Heart left ventricle (tissue), 16 donors: ENCODE measurements at regions not wholly inside any gene's neighbourhood (a gene's known extent, or its start where the extent isn't known, plus 50 kb on each side); places are given as distances from the start of the nearest gene placed in this dataset.

ENCODE experiments used
- ATAC-seq, 4 donors: fragments of 200-7000 bp; cut with Tn5 transposase; one replicate each; pipeline ENCODE4 v1.9.1; 2020 to 2022; ENCODE audit warnings: moderate library complexity in 4 of 4, mild to moderate bottlenecking in 3 of 4, moderate number of reproducible peaks in 1 of 4
- DNase-seq, 5 donors: peaks; one replicate each; pipeline ENCODE4 v3.0.0-alpha.2; 2020
- H3K27ac ChIP-seq, 12 donors: fragments of 200-600 bp; sonication (generic) in 4 of 12; one replicate each; pipeline versions ENCODE4 v1.5.0 to v1.8.0; 2016 to 2022; ENCODE audit warnings: mild to moderate bottlenecking in 2 of 12
- H3K27me3 ChIP-seq, 9 donors: fragments of 200-600 bp; sonication (generic) in 2 of 9; one replicate each; pipeline versions ENCODE4 v1.5.1 to v1.8.0; 2016 to 2022; ENCODE audit warnings: mild to moderate bottlenecking in 3 of 9
- H3K36me3 ChIP-seq, 9 donors: fragments of 200-600 bp; sonication (generic) in 2 of 9; one replicate each; pipeline versions ENCODE4 v1.5.0 to v1.8.0; 2018 to 2022; ENCODE audit warnings: mild to moderate bottlenecking in 2 of 9
- H3K4me1 ChIP-seq, 12 donors: fragments of 200-600 bp; sonication (generic) in 4 of 12; one replicate each; pipeline versions ENCODE4 v1.5.0 to v1.8.0; 2016 to 2022; ENCODE audit warnings: mild to moderate bottlenecking in 3 of 12
- H3K4me3 ChIP-seq, 12 donors: fragments of 200-600 bp; sonication (generic) in 4 of 12; one replicate each; pipeline versions ENCODE4 v1.5.0 to v1.8.0; 2017 to 2022; ENCODE audit warnings: mild to moderate bottlenecking in 9 of 12, moderate library complexity in 4 of 12
- H3K9me3 ChIP-seq, 12 donors: fragments of 200-600 bp; sonication (generic) in 4 of 12; one replicate each; pipeline versions ENCODE4 v1.5.0 to v1.8.0; 2016 to 2022; ENCODE audit warnings: mild to moderate bottlenecking in 1 of 12
- POLR2A ChIP-seq, 2 donors: fragments of 450-650 bp; IDR thresholded peaks; one replicate each; pipeline ENCODE4 v1.6.1; 2017; ENCODE audit warnings: antibody characterized with exemption in 2 of 2, mild to moderate bottlenecking in 2 of 2, moderate library complexity in 2 of 2
- WGBS, 4 donors: extraction: QIAGEN DNeasy Blood & Tissue Kit in 2 of 4; methylation state at CpG; one replicate each; pipeline versions ENCODE4 v1.1.5 to v1.1.7; 2013 to 2018; 5-methylcytosine and 5-hydroxymethylcytosine counted together
- intact Hi-C, 10 donors: fragments of 100-400 bp; cut with DNase I; formaldehyde crosslinking; loops; one replicate each; pipeline versions ENCODE4 v1.11.1 to v1.14.2; 2022
- TF ChIP-seq, protein P1 (sequence below), 12 donors: fragments of 200-600 bp; sonication (generic) in 4 of 12; IDR thresholded peaks; one replicate each; pipeline versions ENCODE4 v1.5.0 to v1.8.0; 2018 to 2022; ENCODE audit warnings: antibody characterized with exemption in 12 of 12, mild to moderate bottlenecking in 5 of 12
- donor health status: ischemic (EF 13 %, LVEDD 7.1; RV severe dilation, severe dysfunction).
- donor health status: healthy with polysubstance abuse.
- donor health status: DM: no; HTN: yes; CAD: no.
- donor health status: DM: no; HTN: no; CAD: no.
- donor health status: ischemic (EF 25% LVEDD 6.9; RV normal size, moderate dysfunction).
- donor health status: ischemic (EF 25% LVEDD 5.7; RV mildly dilated, moderate dysfunction).
- donor health status: healthy.
- donor health status: DM: yes; HTN: yes; CAD: no.
- donor health status: ischemic (EF 35%, LVEDD 5.7; RV mildly dilated, moderate dysfunction).
- donor health status: nonischemic (EF 11% LVEDD 7.7; RV severe dilation, severe dysfunction).
- donor health status: DM: yes; HTN: yes; CAD: no.
- donor health status: PGD.
- donor health status: ischemic (EF 29% LVEDD 5.4; RV normal size, mild dysfunction).
- donor health status: nonischemic (EF 23%, LVEDD 6.1; RV moderate dilation, normal function).

- H3K36me3 ChIP-seq = no peaks in the 10 kb centered on the region
- DNase-seq (no peak), ATAC-seq (no peak)
- peaks cover 0 to 4% (median 0%) of the 10 kb centered on the region in 12 donors for H3K4me1 ChIP-seq
- no peak for TF ChIP-seq POLR2A (IDR thresholded peaks at IDR 0.05)
- TF ChIP-seq, protein P1, sequence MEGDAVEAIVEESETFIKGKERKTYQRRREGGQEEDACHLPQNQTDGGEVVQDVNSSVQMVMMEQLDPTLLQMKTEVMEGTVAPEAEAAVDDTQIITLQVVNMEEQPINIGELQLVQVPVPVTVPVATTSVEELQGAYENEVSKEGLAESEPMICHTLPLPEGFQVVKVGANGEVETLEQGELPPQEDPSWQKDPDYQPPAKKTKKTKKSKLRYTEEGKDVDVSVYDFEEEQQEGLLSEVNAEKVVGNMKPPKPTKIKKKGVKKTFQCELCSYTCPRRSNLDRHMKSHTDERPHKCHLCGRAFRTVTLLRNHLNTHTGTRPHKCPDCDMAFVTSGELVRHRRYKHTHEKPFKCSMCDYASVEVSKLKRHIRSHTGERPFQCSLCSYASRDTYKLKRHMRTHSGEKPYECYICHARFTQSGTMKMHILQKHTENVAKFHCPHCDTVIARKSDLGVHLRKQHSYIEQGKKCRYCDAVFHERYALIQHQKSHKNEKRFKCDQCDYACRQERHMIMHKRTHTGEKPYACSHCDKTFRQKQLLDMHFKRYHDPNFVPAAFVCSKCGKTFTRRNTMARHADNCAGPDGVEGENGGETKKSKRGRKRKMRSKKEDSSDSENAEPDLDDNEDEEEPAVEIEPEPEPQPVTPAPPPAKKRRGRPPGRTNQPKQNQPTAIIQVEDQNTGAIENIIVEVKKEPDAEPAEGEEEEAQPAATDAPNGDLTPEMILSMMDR (IDR thresholded peaks at IDR 0.05) = no peak
- H3K27me3 ChIP-seq = peaks cover 0 to 4% (median 0%) of the 10 kb centered on the region in 9 donors
- H3K27ac ChIP-seq = no peak overlapping the region
- no peak overlapping the region for H3K4me3 ChIP-seq
- H3K9me3 ChIP-seq = peaks cover 0 to 9% (median 0%) of the 10 kb centered on the region in 12 donors
- intact Hi-C loops = no loop called here
- 68 to 73% (median 70%) methylated on average over 6 of the region's 6 CpGs for WGBS, 4 donors
Observed at GRCh38 chr2:109070290-109070689, 58.7 kb upstream of the SH3RF3 start.

DNA sequence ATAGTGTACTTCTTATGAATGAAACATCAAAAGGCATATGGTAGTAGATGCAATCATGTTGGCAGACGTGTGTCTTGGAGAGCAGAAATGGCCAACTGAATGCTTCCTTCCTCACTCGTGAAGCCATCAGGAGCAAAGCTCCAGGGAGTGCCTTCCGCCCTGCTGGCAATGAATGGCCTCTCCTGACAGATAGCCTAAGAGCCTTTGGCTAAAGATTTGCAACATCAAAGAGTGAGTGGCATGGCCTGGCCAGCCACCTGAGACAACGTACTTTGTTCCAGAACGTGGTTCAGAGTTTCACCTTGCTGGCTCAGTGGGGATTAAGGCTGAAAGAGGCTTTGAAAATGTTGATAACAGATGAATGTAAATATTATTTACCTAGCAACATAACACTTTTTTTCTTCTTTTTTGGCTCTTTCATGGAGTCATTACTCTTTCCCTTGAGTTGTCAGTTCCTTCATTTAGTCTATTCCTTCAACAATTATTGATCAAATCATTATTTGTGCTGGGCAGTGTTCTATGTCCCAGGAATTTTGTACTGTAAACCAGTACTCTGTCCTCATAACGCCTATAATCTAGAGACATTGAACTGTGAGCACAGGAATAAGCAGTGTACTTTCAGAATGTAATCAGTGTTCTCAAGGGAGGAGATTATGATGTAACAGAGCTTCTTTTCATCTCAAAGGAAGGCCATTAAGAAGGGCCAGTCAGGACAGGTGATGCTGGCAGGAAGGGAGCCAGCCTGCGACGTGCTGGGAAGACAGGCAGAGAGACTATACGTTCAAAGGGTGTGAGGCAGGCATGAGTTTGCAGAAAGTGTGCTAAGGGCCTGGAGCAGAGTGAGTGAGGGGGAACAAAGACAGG lies 59.4 kb upstream of the SH3RF3 start:
- intact Hi-C loops = no loop called here
- H3K36me3 ChIP-seq = no peaks in the 10 kb centered on the region
- peaks cover 0 to 4% (median 0%) of the 10 kb centered on the region in 9 donors for H3K27me3 ChIP-seq
- no peak overlapping the region for H3K27ac ChIP-seq
- peaks cover 0 to 9% (median 0%) of the 10 kb centered on the region in 12 donors for H3K9me3 ChIP-seq
- TF ChIP-seq, protein P1 (IDR thresholded peaks at IDR 0.05) = no peak
- no peak for TF ChIP-seq POLR2A (IDR thresholded peaks at IDR 0.05)
- no peak overlapping the region for H3K4me3 ChIP-seq
- ATAC-seq (no peak), DNase-seq (no peak)
- peaks cover 0 to 8% (median 0%) of the 10 kb centered on the region in 12 donors for H3K4me1 ChIP-seq
- WGBS, 4 donors = 52 to 63% (median 56%) methylated on average over 9 of the region's 9 CpGs

DNA sequence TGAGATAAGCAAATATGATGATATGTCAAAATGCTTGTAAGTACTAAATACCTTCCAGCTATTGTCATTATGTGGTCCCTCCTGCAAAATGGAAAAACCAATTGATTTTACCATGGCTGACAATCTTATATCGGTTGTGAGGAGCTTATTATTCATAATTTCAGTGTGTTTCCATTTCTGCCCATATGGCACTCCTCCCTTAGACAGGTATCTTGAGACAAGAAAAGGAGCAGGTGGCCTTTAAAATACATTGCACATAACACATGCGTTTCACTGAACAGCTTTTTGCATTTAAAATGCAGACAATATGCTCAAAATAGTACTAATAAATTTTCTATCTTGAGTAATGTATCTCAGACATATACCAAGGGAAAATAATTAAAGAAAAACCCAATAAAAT lies 60.2 kb upstream of the SH3RF3 start:
- Histone ChIP-seq H3K36me3 (no peaks in the 10 kb centered on the region), H3K27ac (no peak overlapping the region), H3K27me3 (peaks cover 0 to 4% (median 0%) of the 10 kb centered on the region in 9 donors), H3K4me3 (no peak overlapping the region), H3K9me3 (peaks cover 0 to 9% (median 0%) of the 10 kb centered on the region in 12 donors), H3K4me1 (peaks cover 0 to 8% (median 0%) of the 10 kb centered on the region in 12 donors)
- intact Hi-C loops = no loop called here
- ATAC-seq (no peak), DNase-seq (no peak)
- WGBS, 4 donors = 63 to 93% (median 82%) methylated on average over 2 of the region's 2 CpGs
- TF ChIP-seq, protein P1 (IDR thresholded peaks at IDR 0.05) = no peak
- TF ChIP-seq POLR2A (IDR thresholded peaks at IDR 0.05) = no peak

DNA sequence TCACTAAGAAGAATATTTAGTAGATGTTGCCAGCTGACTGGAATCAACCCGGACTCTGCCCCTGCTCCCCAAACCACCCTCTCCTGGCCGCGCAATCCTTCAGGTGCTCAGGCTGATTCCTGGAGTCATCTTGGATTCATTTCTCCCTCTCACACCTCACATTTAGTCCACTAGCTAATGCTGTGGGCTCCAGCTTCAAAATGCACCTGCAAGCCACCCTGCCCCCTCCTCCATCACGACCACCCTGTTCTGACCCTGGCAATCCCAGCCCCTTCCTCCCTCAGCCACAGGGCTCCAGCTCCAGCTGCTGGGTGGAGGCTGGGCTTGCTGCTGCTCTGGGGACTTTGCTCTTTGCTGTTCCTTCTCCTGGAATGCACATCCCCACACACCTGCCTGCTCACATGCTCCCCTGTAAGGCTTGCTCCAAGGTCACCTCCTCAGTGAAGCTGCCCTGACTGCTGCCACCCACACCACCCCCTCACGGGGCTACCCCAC lies 61.3 kb upstream of the SH3RF3 start:
- no peak for TF ChIP-seq POLR2A (IDR thresholded peaks at IDR 0.05)
- TF ChIP-seq, protein P1 (IDR thresholded peaks at IDR 0.05) = no peak
- Histone ChIP-seq H3K9me3 (peaks cover 0 to 2% (median 0%) of the 10 kb centered on the region in 12 donors), H3K4me3 (no peak overlapping the region), H3K4me1 (peaks cover 0 to 8% (median 0%) of the 10 kb centered on the region in 12 donors), H3K27ac (no peak overlapping the region), H3K27me3 (peaks cover 0 to 4% (median 0%) of the 10 kb centered on the region in 9 donors), H3K36me3 (no peaks in the 10 kb centered on the region)
- 72 to 80% (median 78%) methylated on average over 5 of the region's 5 CpGs for WGBS, 4 donors
- DNase-seq (no peak), ATAC-seq (no peak)
- intact Hi-C loops = no loop called here
